SK-N-MC (cell line): ENCODE measurements at regions not wholly inside any gene's neighbourhood (a gene's known extent, or its start where the extent isn't known, plus 50 kb on each side); places are given as distances from the start of the nearest gene placed in this dataset.

Experiments
- EZH2 ChIP-seq: fragments of 200-600 bp; sonication (generic); IDR thresholded peaks from one replicate; pipeline ENCODE4 v1.6.1; 2017; ENCODE audit warnings: antibody characterized with exemption
- FOXP2 ChIP-seq: optimal IDR thresholded peaks from 2 replicates; pipeline ENCODE3; 2011; ENCODE audit warnings: mild to moderate bottlenecking, moderate library complexity; ENCODE audit not compliant: insufficient read depth; ENCODE audit errors: extremely low read length, control extremely low read depth
- POLR2AphosphoS5 ChIP-seq: IDR thresholded peaks from 2 replicates; pipeline ENCODE4 v1.6.1; 2012; ENCODE audit warnings: mild to moderate bottlenecking, low read depth, low read length, borderline replicate concordance

DNA sequence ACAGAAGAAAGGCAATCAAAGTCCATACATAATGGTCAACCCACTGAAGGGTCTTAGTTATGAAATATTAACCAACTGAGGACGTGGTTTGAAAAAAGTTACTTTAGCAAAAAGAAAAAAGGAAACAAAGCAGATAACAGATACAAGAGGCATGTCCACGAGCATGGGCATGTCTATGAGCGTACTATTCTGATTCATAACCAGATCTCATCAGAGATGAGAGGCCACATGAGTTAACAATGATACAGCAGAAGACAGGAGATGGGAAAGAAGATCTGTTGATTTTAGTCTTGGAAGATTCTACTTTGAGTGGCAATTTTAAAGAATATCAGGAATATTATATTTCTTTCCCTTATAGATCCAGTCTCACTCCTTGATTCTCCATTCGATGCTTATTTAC lies 262.9 kb upstream of the SLITRK3 start:
- no peak for TF ChIP-seq POLR2AphosphoS5
- TF ChIP-seq EZH2, result no peak
- TF ChIP-seq FOXP2, result no peak
